CD4-positive, alpha-beta T cell (primary cell): ENCODE measurements at regions not wholly inside any gene's neighbourhood (a gene's known extent, or its start where the extent isn't known, plus 50 kb on each side); places are given as distances from the start of the nearest gene placed in this dataset.
"Not testable (repeated sequence)": the region's sequence is repeated elsewhere in the genome, so short reads cannot be mapped to it uniquely, and the experiment has no call there.

Experiments
- ATAC-seq: fragments of 200-7000 bp; cut with Tn5 transposase; one replicate; pipeline ENCODE4 v1.10.0; 2022; ENCODE audit warnings: mild to moderate bottlenecking; ENCODE audit not compliant: poor library complexity
- CTCF ChIA-PET: fragments of 350-600 bp; sonication (Branson Sonifier 250); formaldehyde crosslinking; loops from one replicate; lab custom pipeline; 2021; ENCODE audit warnings: antibody characterized with exemption, inconsistent platforms; lab: Charles Lee
- POLR2A ChIA-PET: fragments of 350-600 bp; sonication (Branson Sonifier 250); formaldehyde crosslinking; loops from one replicate; lab custom pipeline; 2021; ENCODE audit warnings: antibody characterized with exemption, inconsistent platforms; lab: Charles Lee
- DNase-seq, 14 experiments: peaks; one replicate each; pipeline ENCODE4 v3.0.0-alpha.2; 2013 to 2020; ENCODE audit warnings: mixed read lengths in 2 of 14
- H3K27ac ChIP-seq, 2 donors: one replicate each; pipeline versions ENCODE4 v1.5.1 to v1.7.0; 2013; ENCODE audit warnings: low read length in 2 of 2, low read depth in 1 of 2, mild to moderate bottlenecking in 1 of 2
- H3K27me3 ChIP-seq, 2 experiments: 1 replicate in 1 of 2; 2 replicates in 1 of 2; pipeline versions ENCODE4 v1.6.1 to v1.7.0; 2013; ENCODE audit warnings: low read length in 2 of 2, control low read depth in 1 of 2, mild to moderate bottlenecking in 1 of 2, moderate library complexity in 1 of 2; ENCODE audit not compliant: insufficient read depth in 2 of 2, control insufficient read depth in 1 of 2
- H3K36me3 ChIP-seq: one replicate; pipeline ENCODE4 v1.6.1; 2013; ENCODE audit warnings: low read length, control low read depth; ENCODE audit not compliant: insufficient read depth
- H3K4me1 ChIP-seq: one replicate; pipeline ENCODE4 v1.6.1; 2013; ENCODE audit warnings: low read length, control low read depth; ENCODE audit not compliant: insufficient read depth
- H3K4me3 ChIP-seq: one replicate; pipeline ENCODE4 v1.5.1; 2013; ENCODE audit warnings: mild to moderate bottlenecking, low read length, moderate library complexity
- H3K9me3 ChIP-seq, 2 experiments: 1 replicate in 1 of 2; 2 replicates in 1 of 2; pipeline versions ENCODE4 v1.6.1 to v1.7.0; 2013; ENCODE audit warnings: low read length in 2 of 2, mild to moderate bottlenecking in 2 of 2, control low read depth in 1 of 2, moderate library complexity in 1 of 2; ENCODE audit not compliant: control insufficient read depth in 1 of 2, insufficient read depth in 1 of 2
- H3K27ac Mint-ChIP-seq: one replicate; pipeline ENCODE4 v1.8.0; 2020; ENCODE audit warnings: mixed read lengths
- H3K27me3 Mint-ChIP-seq: one replicate; pipeline ENCODE4 v1.8.0; 2021; ENCODE audit warnings: mixed read lengths
- H3K36me3 Mint-ChIP-seq: one replicate; pipeline ENCODE4 v1.8.0; 2021; ENCODE audit warnings: low read depth, mixed read lengths
- H3K4me1 Mint-ChIP-seq: one replicate; pipeline ENCODE4 v1.8.0; 2021; ENCODE audit warnings: low read depth, mixed read lengths
- H3K4me3 Mint-ChIP-seq: one replicate; pipeline ENCODE4 v1.8.0; 2020; ENCODE audit warnings: mild to moderate bottlenecking, mixed read lengths
- H3K9me3 Mint-ChIP-seq: one replicate; pipeline ENCODE4 v1.8.0; 2020; ENCODE audit warnings: mixed read lengths
- CTCF ChIP-seq: fragments of 200-600 bp; IDR thresholded peaks from one replicate; pipeline ENCODE4 v1.8.0; 2022; ENCODE audit warnings: antibody characterized with exemption, mild to moderate bottlenecking
- intact Hi-C, 2 experiments: fragments of 100-400 bp; cut with DNase I in 1 of 2; cut with micrococcal nuclease in 1 of 2; formaldehyde crosslinking; loops; one replicate each; pipeline versions ENCODE4 v1.15.1 to v1.9.0; 2023 to 2025; cut with DNase I, micrococcal nuclease

GRCh38 chr3:5768281-5768945, 580.9 kb downstream of the EDEM1 start:
- H3K27me3 ChIP-seq = peaks cover 0 to 2% of the 10 kb centered on the region in 2 experiments
- no peaks in the 10 kb centered on the region for H3K36me3 Mint-ChIP-seq

GRCh38 chr3:5769825-5770224, 582.3 kb downstream of the EDEM1 start:
- Mint-ChIP-seq H3K36me3 (no peaks in the 10 kb centered on the region), H3K27me3 (no peaks in the 10 kb centered on the region), H3K9me3 (peaks cover 8% of the 10 kb centered on the region), H3K4me3 (no peak overlapping the region), H3K4me1 (no peaks in the 10 kb centered on the region), H3K27ac (no peak overlapping the region)
- Histone ChIP-seq H3K27ac (no peak overlapping the region), H3K36me3 (no peaks in the 10 kb centered on the region), H3K4me1 (no peaks in the 10 kb centered on the region), H3K9me3 (no peaks in the 10 kb centered on the region), H3K27me3 (no peaks in the 10 kb centered on the region), H3K4me3 (no peak overlapping the region)
- ATAC-seq = no peak
- TF ChIP-seq CTCF = no peak
- no peak for DNase-seq
- ChIA-PET POLR2A (no interaction called here), CTCF (no interaction called here)
- intact Hi-C loops = no loop called here

More at GRCh38 chr3:5768281-5768945, 580.9 kb downstream of the EDEM1 start:
- no peak for ATAC-seq
- ChIA-PET CTCF (no interaction called here), POLR2A (no interaction called here)
- no peaks in the 10 kb centered on the region for H3K4me1 Mint-ChIP-seq
- H3K27me3 Mint-ChIP-seq = no peaks in the 10 kb centered on the region
- Histone ChIP-seq H3K4me3 (no peak overlapping the region), H3K9me3 (no peaks in the 10 kb centered on the region), H3K4me1 (no peaks in the 10 kb centered on the region), H3K36me3 (no peaks in the 10 kb centered on the region), H3K27ac (no peak overlapping the region)
- no peak for TF ChIP-seq CTCF
- H3K4me3 Mint-ChIP-seq = no peak overlapping the region
- intact Hi-C loops = no loop called here
- no peak overlapping the region for H3K27ac Mint-ChIP-seq
- H3K9me3 Mint-ChIP-seq = peaks cover 3% of the 10 kb centered on the region
- no peak for DNase-seq

- CTCF ChIA-PET = no interaction called here
- Histone ChIP-seq H3K4me1 (no peaks in the 10 kb centered on the region), H3K9me3 (no peaks in the 10 kb centered on the region), H3K27ac (no peak overlapping the region), H3K27me3 (no peaks in the 10 kb centered on the region), H3K4me3 (no peak overlapping the region), H3K36me3 (no peaks in the 10 kb centered on the region)
- Mint-ChIP-seq H3K36me3 (no peaks in the 10 kb centered on the region), H3K4me1 (no peaks in the 10 kb centered on the region), H3K9me3 (peaks cover 9% of the 10 kb centered on the region), H3K4me3 (no peak overlapping the region), H3K27me3 (no peaks in the 10 kb centered on the region), H3K27ac (no peak overlapping the region)
- TF ChIP-seq CTCF = no peak
- POLR2A ChIA-PET = no interaction called here
- intact Hi-C loops = no loop called here
- DNase-seq (no peak), ATAC-seq (no peak)
These were observed 586.8 kb downstream of the EDEM1 start for GRCh38 chr3:5774337-5774736.

GRCh38 chr3:5775100-5775499, 587.6 kb downstream of the EDEM1 start:
- ATAC-seq, H3K36me3 ChIP-seq, H3K4me3 ChIP-seq, DNase-seq, H3K27ac Mint-ChIP-seq, H3K27ac ChIP-seq, intact Hi-C loops, H3K4me1 Mint-ChIP-seq, H3K4me1 ChIP-seq, H3K27me3 Mint-ChIP-seq, H3K9me3 ChIP-seq, H3K36me3 Mint-ChIP-seq, H3K9me3 Mint-ChIP-seq, POLR2A ChIA-PET, CTCF ChIA-PET, H3K4me3 Mint-ChIP-seq, H3K27me3 ChIP-seq: not testable (repeated sequence)
